GF-D8 (cell line): ENCODE measurements at regions not wholly inside any gene's neighbourhood (a gene's known extent, or its start where the extent isn't known, plus 50 kb on each side); places are given as distances from the start of the nearest gene placed in this dataset.
A peak's percentile ranks its signal among the peaks of the same experiment; 100 is the strongest.

Experiments used
- DNase-seq: peaks from one replicate; lab custom pipeline; 2025; lab: John Stamatoyannopoulos, UW

GRCh38 chr7:77484785-77485184, 52.3 kb upstream of the PTPN12 start:
- DNase-seq, result no peak

GRCh38 chr7:77482015-77482414, 55.1 kb upstream of the PTPN12 start:
- DNase-seq, result peak; percentile 54

GRCh38 chr7:77481615-77482014, 55.5 kb upstream of the PTPN12 start:
- no peak for DNase-seq

GRCh38 chr7:77480102-77480627, 56.9 kb upstream of the PTPN12 start:
- peak; percentile 47 for DNase-seq

- no peak for DNase-seq
Measured at GRCh38 chr7:77479536-77480088, 57.5 kb upstream of the PTPN12 start.

- DNase-seq, result no peak
Measured at GRCh38 chr7:77476871-77477270, 60.2 kb upstream of the PTPN12 start.

- no peak for DNase-seq
Measured at GRCh38 chr7:77475181-77475580, 59.0 kb upstream of the GSAP start.

GRCh38 chr7:77474756-77475155, 58.6 kb upstream of the GSAP start:
- no peak for DNase-seq

- DNase-seq, result no peak
Measured at GRCh38 chr7:77473229-77474005, 57.3 kb upstream of the GSAP start.

GRCh38 chr7:77469927-77470326, 53.8 kb upstream of the GSAP start:
- no peak for DNase-seq

- DNase-seq, result no peak
Measured at GRCh38 chr7:77467408-77467807, 51.3 kb upstream of the GSAP start.

- DNase-seq, result peak; percentile 28
Measured at GRCh38 chr7:77466450-77466849, 50.3 kb upstream of the GSAP start.
